ENCODE measurements at regions not wholly inside any gene's neighbourhood (a gene's known extent, or its start where the extent isn't known, plus 50 kb on each side); places are given as distances from the start of the nearest gene placed in this dataset.

DNA sequence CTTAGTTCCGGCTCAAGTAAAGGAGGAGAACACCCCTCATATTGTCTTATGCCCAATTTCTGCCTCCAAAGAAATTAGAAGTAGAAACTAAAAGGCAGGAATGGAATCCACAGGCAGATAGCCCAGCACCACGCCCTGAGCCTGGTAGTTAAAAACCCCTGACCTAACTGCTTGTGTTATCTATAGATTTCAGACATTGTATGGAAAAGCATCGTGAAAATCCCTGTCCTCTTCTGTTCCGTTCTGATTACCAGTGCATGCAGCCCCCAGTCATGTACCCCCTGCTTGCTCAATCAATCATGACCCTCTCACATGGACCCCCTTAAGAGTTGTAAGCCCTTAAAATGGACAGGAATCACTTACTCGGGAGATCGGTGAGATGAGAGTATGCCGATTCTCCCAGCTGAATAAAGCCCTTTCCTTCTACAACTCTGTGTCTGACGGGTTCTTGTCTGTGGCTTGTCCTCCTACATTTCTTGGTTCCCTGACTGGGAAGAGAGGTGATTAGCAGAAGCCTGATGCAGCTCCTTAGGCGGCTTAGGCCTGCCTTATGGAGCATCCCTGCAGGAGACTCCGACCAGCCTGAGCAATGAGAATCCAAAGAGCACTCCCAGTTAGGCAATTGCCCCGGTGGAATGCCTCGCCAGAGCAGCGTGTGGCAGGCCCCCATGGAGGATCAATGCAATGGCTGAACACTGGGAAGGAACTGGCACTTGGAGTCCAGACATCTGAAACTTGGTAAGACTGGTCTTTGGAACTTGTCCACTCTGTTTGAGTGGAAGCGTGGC lies 362.6 kb upstream of the TCF4 start:
- H3K36me3 Mint-ChIP-seq: no peaks in the 10 kb centered on the region
- no peak overlapping the region for H3K4me3 Mint-ChIP-seq
- intact Hi-C loops (cut with micrococcal nuclease): no loop called here
- WGBS (ENCODE audit: insufficient coverage): 93% methylated on average over 10 of the region's 14 CpGs
- Histone ChIP-seq H4K20me1 (ENCODE audit: insufficient read depth, low read length) (no peaks in the 10 kb centered on the region), H3K9me3 (replicated peaks in 1 of 2; ENCODE audit: control insufficient read depth in 1 of 2, insufficient read depth in 1 of 2, low read length in 2 of 2) (peaks cover 6 to 28% of the 10 kb centered on the region in 2 donors), H3K79me2 (ENCODE audit: insufficient read depth, low read length) (no peaks in the 10 kb centered on the region), H3K4me2 (replicated peaks; ENCODE audit: extremely low read depth, low read length, poor library complexity, severe bottlenecking) (no peak overlapping the region), H3K4me3 (replicated peaks in 1 of 3; ENCODE audit: low read depth in 2 of 3, low read length in 3 of 3) (no peak overlapping the region), H3K36me3 (replicated peaks in 1 of 2; ENCODE audit: control insufficient read depth in 1 of 2, insufficient read depth in 2 of 2, low read length in 2 of 2) (no peaks in the 10 kb centered on the region), H3K4me1 (ENCODE audit: control insufficient read depth in 1 of 2, insufficient read depth in 2 of 2, low read length in 2 of 2) (no peaks in the 10 kb centered on the region), H3K27ac (ENCODE audit: low read depth in 1 of 2, low read length in 2 of 2) (no peak overlapping the region), H2AFZ (ENCODE audit: insufficient read depth, low read depth, low read length, poor library complexity, severe bottlenecking) (no peak overlapping the region), H3K9ac (ENCODE audit: insufficient read depth, low read length, poor library complexity, severe bottlenecking) (no peak overlapping the region), H3K27me3 (ENCODE audit: control insufficient read depth in 2 of 2, insufficient read depth in 2 of 2, low read length in 2 of 2) (no peaks in the 10 kb centered on the region)
- no peak for DNase-seq
- no peak overlapping the region for H3K27ac Mint-ChIP-seq
- H3K4me1 Mint-ChIP-seq: no peaks in the 10 kb centered on the region
- H3K9me3 Mint-ChIP-seq: peaks cover 3 to 26% (median 15%) of the 10 kb centered on the region in 7 donors
- TF ChIP-seq, protein P1, sequence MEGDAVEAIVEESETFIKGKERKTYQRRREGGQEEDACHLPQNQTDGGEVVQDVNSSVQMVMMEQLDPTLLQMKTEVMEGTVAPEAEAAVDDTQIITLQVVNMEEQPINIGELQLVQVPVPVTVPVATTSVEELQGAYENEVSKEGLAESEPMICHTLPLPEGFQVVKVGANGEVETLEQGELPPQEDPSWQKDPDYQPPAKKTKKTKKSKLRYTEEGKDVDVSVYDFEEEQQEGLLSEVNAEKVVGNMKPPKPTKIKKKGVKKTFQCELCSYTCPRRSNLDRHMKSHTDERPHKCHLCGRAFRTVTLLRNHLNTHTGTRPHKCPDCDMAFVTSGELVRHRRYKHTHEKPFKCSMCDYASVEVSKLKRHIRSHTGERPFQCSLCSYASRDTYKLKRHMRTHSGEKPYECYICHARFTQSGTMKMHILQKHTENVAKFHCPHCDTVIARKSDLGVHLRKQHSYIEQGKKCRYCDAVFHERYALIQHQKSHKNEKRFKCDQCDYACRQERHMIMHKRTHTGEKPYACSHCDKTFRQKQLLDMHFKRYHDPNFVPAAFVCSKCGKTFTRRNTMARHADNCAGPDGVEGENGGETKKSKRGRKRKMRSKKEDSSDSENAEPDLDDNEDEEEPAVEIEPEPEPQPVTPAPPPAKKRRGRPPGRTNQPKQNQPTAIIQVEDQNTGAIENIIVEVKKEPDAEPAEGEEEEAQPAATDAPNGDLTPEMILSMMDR (IDR thresholded peaks at IDR 0.05): no peak
- peaks cover 0 to 3% (median 0%) of the 10 kb centered on the region in 3 donors for H3K27me3 Mint-ChIP-seq (ENCODE audit: low read depth in 3 of 3)

DNA sequence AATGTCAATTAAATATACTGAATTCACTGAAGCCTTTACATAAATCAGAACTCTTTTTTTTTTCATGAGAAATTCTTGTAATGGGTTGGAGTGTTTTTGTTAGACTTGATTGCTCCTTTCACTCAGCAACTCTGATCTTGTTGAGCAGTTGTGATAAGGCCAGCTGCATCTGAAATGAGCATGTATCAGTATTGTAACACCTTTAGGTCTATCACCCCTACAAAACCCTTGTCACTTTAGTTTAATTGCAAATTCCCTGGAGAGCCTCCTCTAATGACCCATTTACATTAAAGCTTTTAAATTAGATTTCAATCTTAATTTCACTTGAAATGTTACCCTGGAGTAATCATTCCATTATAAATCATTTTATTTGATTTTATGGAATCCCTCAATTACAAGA lies 346.8 kb upstream of the TCF4 start:
- no peak overlapping the region for H2AFZ ChIP-seq (ENCODE audit: insufficient read depth, low read depth, low read length, poor library complexity, severe bottlenecking)
- no peak for DNase-seq
- H3K27me3 ChIP-seq (ENCODE audit: control insufficient read depth in 2 of 2, insufficient read depth in 2 of 2, low read length in 2 of 2): no peaks in the 10 kb centered on the region
- H3K27me3 Mint-ChIP-seq (ENCODE audit: low read depth in 3 of 3): peaks cover 0 to 4% (median 2%) of the 10 kb centered on the region in 3 donors
- H3K79me2 ChIP-seq (ENCODE audit: insufficient read depth, low read length): no peaks in the 10 kb centered on the region
- H3K27ac Mint-ChIP-seq: no peak overlapping the region
- H3K4me2 ChIP-seq (replicated peaks; ENCODE audit: extremely low read depth, low read length, poor library complexity, severe bottlenecking): no peak overlapping the region
- H3K4me1 Mint-ChIP-seq: no peaks in the 10 kb centered on the region
- H4K20me1 ChIP-seq (ENCODE audit: insufficient read depth, low read length): no peaks in the 10 kb centered on the region
- no peak overlapping the region for H3K4me3 Mint-ChIP-seq
- H3K4me1 ChIP-seq (ENCODE audit: control insufficient read depth in 1 of 2, insufficient read depth in 2 of 2, low read length in 2 of 2): no peaks in the 10 kb centered on the region
- H3K36me3 Mint-ChIP-seq: no peaks in the 10 kb centered on the region
- H3K27ac ChIP-seq (ENCODE audit: low read depth in 1 of 2, low read length in 2 of 2): no peak overlapping the region
- H3K9me3 Mint-ChIP-seq: peaks cover 4 to 11% (median 9%) of the 10 kb centered on the region in 7 donors
- H3K4me3 ChIP-seq (replicated peaks in 1 of 3; ENCODE audit: low read depth in 2 of 3, low read length in 3 of 3): no peak overlapping the region
- no peaks in the 10 kb centered on the region for H3K36me3 ChIP-seq (replicated peaks in 1 of 2; ENCODE audit: control insufficient read depth in 1 of 2, insufficient read depth in 2 of 2, low read length in 2 of 2)
- H3K9me3 ChIP-seq (replicated peaks in 1 of 2; ENCODE audit: control insufficient read depth in 1 of 2, insufficient read depth in 1 of 2, low read length in 2 of 2): peaks cover 0 to 8% of the 10 kb centered on the region in 2 donors
- TF ChIP-seq, protein P1 (IDR thresholded peaks at IDR 0.05): no peak
- H3K9ac ChIP-seq (ENCODE audit: insufficient read depth, low read length, poor library complexity, severe bottlenecking): no peak overlapping the region
- intact Hi-C loops (cut with micrococcal nuclease): no loop called here
